ENCODE measurements at regions not wholly inside any gene's neighbourhood (a gene's known extent, or its start where the extent isn't known, plus 50 kb on each side); places are given as distances from the start of the nearest gene placed in this dataset.

DNA sequence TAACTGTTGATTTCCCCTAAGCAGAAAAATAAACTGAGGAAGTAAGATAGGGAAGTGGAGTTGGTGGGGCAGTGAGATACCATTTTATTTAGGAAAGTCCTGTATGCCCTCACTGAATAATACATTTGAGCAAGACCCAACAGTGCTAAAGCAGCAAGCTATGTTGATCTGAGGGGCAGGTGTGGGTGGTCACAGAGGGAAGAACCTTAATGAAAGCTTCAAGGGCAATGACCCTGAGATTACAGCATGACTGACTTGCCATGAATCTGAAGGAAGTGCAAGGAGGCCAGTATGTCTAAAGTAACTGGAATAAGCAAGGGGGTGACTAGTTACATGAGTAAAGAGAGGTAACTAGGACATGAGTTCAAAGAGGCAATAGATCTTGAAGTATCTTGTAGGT lies 159.5 kb downstream of the CD47 start:
- Histone ChIP-seq H3K36me3 (ENCODE audit: control insufficient read depth, insufficient read depth, low read length) (no peaks in the 10 kb centered on the region), H3K4me3 (ENCODE audit: low read depth, low read length) (no peak overlapping the region), H3K9me3 (ENCODE audit: control insufficient read depth, insufficient read depth, low read length) (peaks cover 5% of the 10 kb centered on the region), H3K4me1 (ENCODE audit: control insufficient read depth, insufficient read depth, low read length) (peaks cover 9% of the 10 kb centered on the region), H3K27ac (ENCODE audit: low read depth, low read length) (no peak overlapping the region), H3K27me3 (ENCODE audit: control insufficient read depth, insufficient read depth, low read length) (no peaks in the 10 kb centered on the region)
- DNase-seq (ENCODE audit: low read depth in 4 of 6, low spot score in 6 of 6) = no peak

DNA sequence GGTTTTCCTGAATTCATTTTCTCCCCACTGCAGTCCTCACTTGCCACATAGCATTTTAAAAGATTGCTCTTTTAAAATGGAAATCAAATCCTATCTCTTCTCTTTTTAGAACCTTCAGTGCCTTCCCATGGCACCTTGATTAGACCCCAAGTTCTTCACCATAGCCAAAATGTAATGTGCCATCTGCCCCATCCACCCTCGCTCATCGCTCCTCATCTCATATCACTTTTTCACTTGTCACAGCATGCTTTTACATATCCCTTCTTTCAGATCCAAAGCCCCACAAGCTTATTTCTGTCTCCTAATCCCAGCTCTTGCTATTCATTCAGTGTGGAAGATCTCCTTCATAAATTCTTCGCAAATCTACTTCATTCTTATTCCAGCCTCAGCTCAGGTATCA lies 161.7 kb downstream of the CD47 start:
- WGBS (ENCODE audit: insufficient coverage) = 100% methylated on average over 3 of the region's 3 CpGs
- no peak overlapping the region for H3K4me3 ChIP-seq (ENCODE audit: low read depth, low read length)
- H3K36me3 ChIP-seq (ENCODE audit: control insufficient read depth, insufficient read depth, low read length) = no peaks in the 10 kb centered on the region
- no peaks in the 10 kb centered on the region for H3K27me3 ChIP-seq (ENCODE audit: control insufficient read depth, insufficient read depth, low read length)
- no peak overlapping the region for H3K27ac ChIP-seq (ENCODE audit: low read depth, low read length)
- H3K9me3 ChIP-seq (ENCODE audit: control insufficient read depth, insufficient read depth, low read length) = peaks cover 5% of the 10 kb centered on the region
- peaks cover 9% of the 10 kb centered on the region for H3K4me1 ChIP-seq (ENCODE audit: control insufficient read depth, insufficient read depth, low read length)
- DNase-seq (ENCODE audit: low read depth in 4 of 6, low spot score in 6 of 6) = no peak

DNA sequence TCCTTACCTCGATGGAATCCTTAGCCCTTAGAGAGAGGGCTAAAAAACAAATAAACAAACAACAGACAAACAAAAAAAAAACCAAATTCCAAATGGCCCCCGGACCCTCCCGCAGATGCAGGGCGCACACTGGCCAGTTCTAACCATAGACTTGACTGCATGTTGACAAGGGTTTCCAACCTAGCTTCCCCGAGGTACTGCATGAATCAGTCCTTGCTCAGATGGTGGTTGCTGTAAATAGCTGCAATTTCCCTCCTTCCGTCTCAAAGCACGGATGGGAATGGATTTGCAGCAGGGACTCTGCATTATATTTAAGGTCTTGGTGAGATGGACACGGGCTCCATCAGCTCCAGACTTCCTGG lies 162.8 kb downstream of the CD47 start:
- H3K27me3 ChIP-seq (ENCODE audit: control insufficient read depth, insufficient read depth, low read length) = no peaks in the 10 kb centered on the region
- H3K4me3 ChIP-seq (ENCODE audit: low read depth, low read length) = peak overlapping the region; percentile 60
- 12% methylated on average over 6 of the region's 8 CpGs for WGBS (ENCODE audit: insufficient coverage)
- peak overlapping the region; percentile 59 for H3K27ac ChIP-seq (ENCODE audit: low read depth, low read length)
- peak in 4 of 6 donors; percentile 11 to 78 (median 40) for DNase-seq (ENCODE audit: low read depth in 4 of 6, low spot score in 6 of 6)
- H3K4me1 ChIP-seq (ENCODE audit: control insufficient read depth, insufficient read depth, low read length) = peaks cover 9% of the 10 kb centered on the region
- peaks cover 2% of the 10 kb centered on the region for H3K9me3 ChIP-seq (ENCODE audit: control insufficient read depth, insufficient read depth, low read length)
- no peaks in the 10 kb centered on the region for H3K36me3 ChIP-seq (ENCODE audit: control insufficient read depth, insufficient read depth, low read length)

DNA sequence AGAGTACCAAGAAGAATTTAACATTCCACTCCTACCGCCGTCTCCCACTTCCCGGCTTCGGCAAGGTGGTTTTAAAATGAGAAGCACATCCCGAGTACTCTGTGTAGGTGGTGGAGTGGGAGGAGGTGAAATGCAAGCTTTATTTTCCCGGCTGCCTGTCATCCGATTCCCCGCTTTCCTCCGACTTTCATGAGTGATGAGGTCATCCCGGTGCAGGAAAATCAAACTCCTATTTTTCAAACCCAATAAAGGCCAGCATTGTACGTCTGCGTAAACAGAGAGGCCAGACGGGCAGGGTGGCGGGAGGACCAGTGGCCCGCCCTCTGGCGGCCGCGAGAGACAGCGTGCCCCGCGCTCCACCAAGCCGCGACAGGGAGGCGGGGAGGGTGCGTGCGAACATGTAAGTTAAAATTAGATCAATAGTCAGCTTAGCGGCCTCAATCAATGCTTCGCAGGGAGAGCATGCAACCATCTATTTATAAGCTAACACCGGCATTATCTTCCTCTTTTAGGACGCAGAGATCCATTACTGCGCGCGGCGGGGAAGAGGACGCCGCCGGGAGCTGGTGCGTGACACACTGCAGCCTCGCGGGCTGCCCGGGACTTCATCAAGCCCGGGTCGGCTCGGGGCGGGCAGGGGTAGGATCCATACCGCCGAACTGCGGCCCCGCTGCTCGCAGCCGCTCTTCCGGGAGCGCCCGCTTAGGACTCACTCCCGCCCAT lies 163.3 kb downstream of the CD47 start:
- H3K27ac ChIP-seq (ENCODE audit: low read depth, low read length) = peak overlapping the region; percentile 59
- no peaks in the 10 kb centered on the region for H3K27me3 ChIP-seq (ENCODE audit: control insufficient read depth, insufficient read depth, low read length)
- under 1% methylated on average over 40 of the region's 55 CpGs for WGBS (ENCODE audit: insufficient coverage)
- H3K4me1 ChIP-seq (ENCODE audit: control insufficient read depth, insufficient read depth, low read length) = peaks cover 9% of the 10 kb centered on the region
- no peaks in the 10 kb centered on the region for H3K36me3 ChIP-seq (ENCODE audit: control insufficient read depth, insufficient read depth, low read length)
- H3K4me3 ChIP-seq (ENCODE audit: low read depth, low read length) = peak overlapping the region; percentile 60
- H3K9me3 ChIP-seq (ENCODE audit: control insufficient read depth, insufficient read depth, low read length) = no peaks in the 10 kb centered on the region
- DNase-seq (ENCODE audit: low read depth in 4 of 6, low spot score in 6 of 6) = peak; percentile 48 to 93 (median 69)

DNA sequence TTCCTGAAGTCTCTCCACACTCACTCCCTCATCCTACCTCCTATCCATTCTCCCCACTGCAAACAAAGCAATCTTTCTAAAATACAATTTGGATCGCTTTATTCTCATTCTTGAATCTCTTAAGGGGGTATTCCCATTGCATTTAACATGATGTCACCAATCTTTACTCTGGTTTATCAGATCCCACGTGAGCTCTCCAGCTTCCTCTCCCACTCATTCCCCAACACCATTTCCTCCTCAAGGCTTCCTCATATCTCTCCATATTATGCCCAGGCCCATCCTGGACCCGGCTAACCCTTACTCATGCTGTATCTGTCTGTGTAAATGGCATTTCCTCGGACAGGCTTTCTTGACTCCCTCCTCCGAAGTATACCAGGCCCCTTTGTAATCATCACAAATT lies 165.0 kb downstream of the CD47 start:
- DNase-seq (ENCODE audit: low read depth in 4 of 6, low spot score in 6 of 6) = no peak
- Histone ChIP-seq H3K9me3 (ENCODE audit: control insufficient read depth, insufficient read depth, low read length) (no peaks in the 10 kb centered on the region), H3K36me3 (ENCODE audit: control insufficient read depth, insufficient read depth, low read length) (no peaks in the 10 kb centered on the region), H3K4me3 (ENCODE audit: low read depth, low read length) (no peak overlapping the region), H3K27ac (ENCODE audit: low read depth, low read length) (no peak overlapping the region), H3K27me3 (ENCODE audit: control insufficient read depth, insufficient read depth, low read length) (no peaks in the 10 kb centered on the region), H3K4me1 (ENCODE audit: control insufficient read depth, insufficient read depth, low read length) (peaks cover 9% of the 10 kb centered on the region)
- 85% methylated on average over 2 of the region's 5 CpGs for WGBS (ENCODE audit: insufficient coverage)

DNA sequence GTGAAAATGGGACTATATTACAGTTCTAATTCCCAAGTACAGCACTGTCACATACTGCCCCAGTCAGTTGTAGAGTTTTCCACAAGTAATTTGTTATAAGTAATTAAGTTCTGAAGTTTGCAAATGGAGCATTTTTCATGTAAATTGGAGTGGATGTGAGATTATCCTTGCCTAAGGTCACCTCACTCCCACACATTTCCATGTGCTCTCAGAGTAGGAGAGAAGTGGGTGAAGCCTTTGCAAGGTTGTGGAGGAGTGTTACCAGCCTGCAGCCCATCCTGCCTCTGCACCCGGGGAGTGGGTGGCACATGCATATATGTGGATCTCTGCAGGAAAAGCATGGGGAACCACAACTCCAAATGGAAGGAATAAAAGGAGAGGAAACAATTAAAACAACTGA lies 169.8 kb downstream of the CD47 start:
- Histone ChIP-seq H3K9me3 (ENCODE audit: control insufficient read depth, insufficient read depth, low read length) (no peaks in the 10 kb centered on the region), H3K36me3 (ENCODE audit: control insufficient read depth, insufficient read depth, low read length) (no peaks in the 10 kb centered on the region), H3K27me3 (ENCODE audit: control insufficient read depth, insufficient read depth, low read length) (no peaks in the 10 kb centered on the region), H3K27ac (ENCODE audit: low read depth, low read length) (no peak overlapping the region), H3K4me1 (ENCODE audit: control insufficient read depth, insufficient read depth, low read length) (no peaks in the 10 kb centered on the region), H3K4me3 (ENCODE audit: low read depth, low read length) (no peak overlapping the region)
- DNase-seq (ENCODE audit: low read depth in 4 of 6, low spot score in 6 of 6) = no peak
- no CpG with 5 or more reads among the region's 1 CpG for WGBS (ENCODE audit: insufficient coverage)

DNA sequence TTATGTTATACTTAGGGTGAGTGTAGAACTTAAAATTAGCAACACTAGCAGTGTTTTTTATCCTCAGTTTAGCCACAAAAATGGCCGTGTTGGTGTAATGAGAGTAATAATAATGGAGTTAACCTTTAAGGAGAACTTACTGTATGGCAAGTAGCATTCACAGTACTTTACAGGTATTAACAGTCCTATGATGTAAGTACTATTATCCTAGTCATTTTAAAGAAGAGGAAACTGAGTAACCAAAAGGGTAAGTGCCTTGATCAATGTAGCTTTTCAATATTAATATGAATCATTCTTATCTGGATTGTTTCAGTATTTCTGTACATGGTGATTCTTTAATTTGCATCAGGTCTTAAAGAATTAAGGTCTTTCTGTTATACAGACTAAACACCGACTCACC lies 170.3 kb downstream of the CD47 start:
- Histone ChIP-seq H3K27ac (ENCODE audit: low read depth, low read length) (no peak overlapping the region), H3K36me3 (ENCODE audit: control insufficient read depth, insufficient read depth, low read length) (no peaks in the 10 kb centered on the region), H3K4me3 (ENCODE audit: low read depth, low read length) (no peak overlapping the region), H3K4me1 (ENCODE audit: control insufficient read depth, insufficient read depth, low read length) (no peaks in the 10 kb centered on the region), H3K27me3 (ENCODE audit: control insufficient read depth, insufficient read depth, low read length) (no peaks in the 10 kb centered on the region), H3K9me3 (ENCODE audit: control insufficient read depth, insufficient read depth, low read length) (no peaks in the 10 kb centered on the region)
- DNase-seq (ENCODE audit: low read depth in 4 of 6, low spot score in 6 of 6) = no peak
- WGBS (ENCODE audit: insufficient coverage) = no CpG with 5 or more reads among the region's 2 CpGs

DNA sequence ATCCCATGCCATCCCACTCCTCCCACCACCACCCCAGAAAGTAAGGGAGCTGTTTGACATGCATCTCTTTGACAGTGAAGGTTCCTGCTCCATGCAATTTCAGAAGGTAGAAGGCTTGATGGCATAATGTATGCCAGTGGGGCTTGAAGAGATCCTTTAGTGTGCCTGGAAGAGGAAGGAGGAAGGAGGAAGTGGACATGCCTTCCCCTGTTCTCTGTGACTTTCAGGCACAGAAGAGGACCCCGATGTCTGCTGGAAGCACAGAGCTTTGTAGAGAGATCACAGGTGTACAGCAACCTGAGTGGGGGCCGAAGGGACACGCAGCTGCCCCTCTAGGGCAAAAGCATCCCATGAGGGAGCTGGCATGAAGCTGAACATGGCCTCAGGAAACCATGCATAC lies 171.6 kb downstream of the CD47 start:
- Histone ChIP-seq H3K27ac (ENCODE audit: low read depth, low read length) (no peak overlapping the region), H3K4me1 (ENCODE audit: control insufficient read depth, insufficient read depth, low read length) (no peaks in the 10 kb centered on the region), H3K36me3 (ENCODE audit: control insufficient read depth, insufficient read depth, low read length) (no peaks in the 10 kb centered on the region), H3K4me3 (ENCODE audit: low read depth, low read length) (no peak overlapping the region), H3K9me3 (ENCODE audit: control insufficient read depth, insufficient read depth, low read length) (no peaks in the 10 kb centered on the region), H3K27me3 (ENCODE audit: control insufficient read depth, insufficient read depth, low read length) (no peaks in the 10 kb centered on the region)
- 64% methylated on average over 3 of the region's 3 CpGs for WGBS (ENCODE audit: insufficient coverage)
- DNase-seq (ENCODE audit: low read depth in 4 of 6, low spot score in 6 of 6) = no peak

DNA sequence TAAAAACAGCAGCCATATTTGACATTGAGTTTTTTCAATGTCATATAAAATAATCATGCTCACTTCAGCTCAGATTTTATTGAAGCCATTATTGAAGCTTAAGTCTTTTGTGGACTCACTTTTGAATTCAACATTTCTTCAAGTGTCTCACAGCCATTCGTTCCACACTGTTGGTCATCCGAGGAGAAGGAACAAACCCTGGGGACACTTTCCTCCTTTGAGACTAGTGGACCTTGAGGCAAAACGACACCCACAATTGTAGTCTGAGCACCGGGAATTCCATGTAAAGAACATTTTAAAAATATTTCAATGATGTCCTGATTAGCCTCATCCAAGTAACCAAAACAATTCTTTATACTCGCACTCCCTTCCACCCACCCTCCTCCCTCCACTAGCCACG lies 174.7 kb downstream of the CD47 start:
- Histone ChIP-seq H3K36me3 (ENCODE audit: control insufficient read depth, insufficient read depth, low read length) (no peaks in the 10 kb centered on the region), H3K27ac (ENCODE audit: low read depth, low read length) (no peak overlapping the region), H3K4me1 (ENCODE audit: control insufficient read depth, insufficient read depth, low read length) (no peaks in the 10 kb centered on the region), H3K4me3 (ENCODE audit: low read depth, low read length) (no peak overlapping the region), H3K9me3 (ENCODE audit: control insufficient read depth, insufficient read depth, low read length) (no peaks in the 10 kb centered on the region), H3K27me3 (ENCODE audit: control insufficient read depth, insufficient read depth, low read length) (no peaks in the 10 kb centered on the region)
- DNase-seq (ENCODE audit: low read depth in 4 of 6, low spot score in 6 of 6) = no peak
- WGBS (ENCODE audit: insufficient coverage) = 89% methylated on average over 4 of the region's 6 CpGs

DNA sequence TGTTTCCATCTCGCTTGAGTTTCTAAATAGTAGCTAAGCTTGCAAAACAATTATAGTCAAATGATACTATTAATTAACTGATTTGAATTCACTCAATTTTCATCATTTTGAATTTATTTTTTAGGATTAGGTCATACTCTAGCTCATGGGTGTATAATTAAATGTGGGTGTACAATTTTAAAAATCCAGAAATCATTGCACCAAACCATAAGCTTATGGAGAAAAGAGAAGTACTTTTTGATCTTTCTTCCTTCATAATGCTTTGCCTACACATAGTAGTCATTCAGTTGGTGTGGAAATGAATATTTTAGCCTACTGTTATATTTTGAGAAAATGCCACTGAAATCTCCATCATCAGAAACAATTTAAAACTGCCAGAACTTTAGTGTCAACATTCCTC lies 175.1 kb downstream of the CD47 start:
- Histone ChIP-seq H3K4me1 (ENCODE audit: control insufficient read depth, insufficient read depth, low read length) (no peaks in the 10 kb centered on the region), H3K36me3 (ENCODE audit: control insufficient read depth, insufficient read depth, low read length) (no peaks in the 10 kb centered on the region), H3K9me3 (ENCODE audit: control insufficient read depth, insufficient read depth, low read length) (no peaks in the 10 kb centered on the region), H3K27ac (ENCODE audit: low read depth, low read length) (no peak overlapping the region), H3K4me3 (ENCODE audit: low read depth, low read length) (no peak overlapping the region), H3K27me3 (ENCODE audit: control insufficient read depth, insufficient read depth, low read length) (no peaks in the 10 kb centered on the region)
- no CpG with 5 or more reads among the region's 1 CpG for WGBS (ENCODE audit: insufficient coverage)
- DNase-seq (ENCODE audit: low read depth in 4 of 6, low spot score in 6 of 6) = no peak

Measured in spinal cord (tissue), 9 donors.